GM18873 (cell line): ENCODE measurements at regions not wholly inside any gene's neighbourhood (a gene's known extent, or its start where the extent isn't known, plus 50 kb on each side); places are given as distances from the start of the nearest gene placed in this dataset.
A peak's percentile ranks its signal among the peaks of the same experiment; 100 is the strongest.
"Not testable (repeated sequence)": the region's sequence is repeated elsewhere in the genome, so short reads cannot be mapped to it uniquely, and the experiment has no call there.

Source experiments
- ATAC-seq: cut with Tn5 transposase; IDR thresholded peaks from one replicate; pipeline ENCODE4 v1.9.1; 2021; ENCODE audit warnings: mild to moderate bottlenecking, moderate library complexity, moderate number of reproducible peaks; ENCODE audit not compliant: unreplicated experiment, low FRiP score

GRCh38 chr12:27133022-27133590, 50.7 kb upstream of the C12orf71 start:
- ATAC-seq = no peak

GRCh38 chr12:27140478-27140969, 58.1 kb upstream of the C12orf71 start:
- ATAC-seq = no peak

- no peak for ATAC-seq
These were observed 59.8 kb upstream of the C12orf71 start for GRCh38 chr12:27142101-27142721.

GRCh38 chr12:27143256-27144069, 61.1 kb upstream of the C12orf71 start:
- no peak for ATAC-seq

GRCh38 chr12:27145725-27146124, 63.3 kb upstream of the C12orf71 start:
- ATAC-seq = not testable (repeated sequence)

GRCh38 chr12:27148373-27148772, 66.0 kb upstream of the C12orf71 start:
- ATAC-seq = no peak

- ATAC-seq = no peak
These were observed 66.4 kb upstream of the C12orf71 start for GRCh38 chr12:27148791-27149190.

GRCh38 chr12:27151479-27151878, 69.1 kb upstream of the C12orf71 start:
- ATAC-seq = no peak

GRCh38 chr12:27158297-27158696, 75.9 kb upstream of the C12orf71 start:
- no peak for ATAC-seq

GRCh38 chr12:27161458-27162228, 79.3 kb upstream of the C12orf71 start:
- peak; percentile 81 for ATAC-seq

GRCh38 chr12:27162229-27162537, 79.8 kb upstream of the C12orf71 start:
- no peak for ATAC-seq

- no peak for ATAC-seq
These were observed 80.8 kb upstream of the C12orf71 start for GRCh38 chr12:27163048-27163715.

GRCh38 chr12:27163894-27164293, 80.2 kb upstream of the STK38L start:
- ATAC-seq = no peak

- ATAC-seq = peak; percentile 37
These were observed 79.6 kb upstream of the STK38L start for GRCh38 chr12:27164330-27165040.

GRCh38 chr12:27165958-27166357, 78.1 kb upstream of the STK38L start:
- not testable (repeated sequence) for ATAC-seq

- ATAC-seq = not testable (repeated sequence)
These were observed 72.6 kb upstream of the STK38L start for GRCh38 chr12:27171494-27171893.

GRCh38 chr12:27176765-27177164, 67.3 kb upstream of the STK38L start:
- no peak for ATAC-seq

- no peak for ATAC-seq
These were observed 66.4 kb upstream of the STK38L start for GRCh38 chr12:27177706-27178105.

GRCh38 chr12:27178255-27178654, 65.8 kb upstream of the STK38L start:
- ATAC-seq = no peak
